WI38 (cell line): ENCODE measurements at regions not wholly inside any gene's neighbourhood (a gene's known extent, or its start where the extent isn't known, plus 50 kb on each side); places are given as distances from the start of the nearest gene placed in this dataset.
A peak's percentile ranks its signal among the peaks of the same experiment; 100 is the strongest.
"Not testable (repeated sequence)": the region's sequence is repeated elsewhere in the genome, so short reads cannot be mapped to it uniquely, and the experiment has no call there.

ENCODE experiments used
- H3K4me3 ChIP-seq: 2 replicates; pipeline ENCODE4 v1.5.1; 2011; ENCODE audit warnings: low read depth, mild to moderate bottlenecking, control low read depth, low read length
- CTCF ChIP-seq: IDR thresholded peaks from 2 replicates; pipeline ENCODE4 v1.5.1; 2012; ENCODE audit warnings: low read depth, mild to moderate bottlenecking, control low read depth, low read length

- H3K4me3 ChIP-seq = no peak overlapping the region
- TF ChIP-seq CTCF = no peak
Measured at GRCh38 chr4:22596409-22596808, 80.5 kb upstream of the ADGRA3 start.

GRCh38 chr4:22597471-22597870, 81.6 kb upstream of the ADGRA3 start:
- no peak overlapping the region for H3K4me3 ChIP-seq
- no peak for TF ChIP-seq CTCF

GRCh38 chr4:22598113-22599047, 82.5 kb upstream of the ADGRA3 start:
- H3K4me3 ChIP-seq = not testable (repeated sequence)

DNA sequence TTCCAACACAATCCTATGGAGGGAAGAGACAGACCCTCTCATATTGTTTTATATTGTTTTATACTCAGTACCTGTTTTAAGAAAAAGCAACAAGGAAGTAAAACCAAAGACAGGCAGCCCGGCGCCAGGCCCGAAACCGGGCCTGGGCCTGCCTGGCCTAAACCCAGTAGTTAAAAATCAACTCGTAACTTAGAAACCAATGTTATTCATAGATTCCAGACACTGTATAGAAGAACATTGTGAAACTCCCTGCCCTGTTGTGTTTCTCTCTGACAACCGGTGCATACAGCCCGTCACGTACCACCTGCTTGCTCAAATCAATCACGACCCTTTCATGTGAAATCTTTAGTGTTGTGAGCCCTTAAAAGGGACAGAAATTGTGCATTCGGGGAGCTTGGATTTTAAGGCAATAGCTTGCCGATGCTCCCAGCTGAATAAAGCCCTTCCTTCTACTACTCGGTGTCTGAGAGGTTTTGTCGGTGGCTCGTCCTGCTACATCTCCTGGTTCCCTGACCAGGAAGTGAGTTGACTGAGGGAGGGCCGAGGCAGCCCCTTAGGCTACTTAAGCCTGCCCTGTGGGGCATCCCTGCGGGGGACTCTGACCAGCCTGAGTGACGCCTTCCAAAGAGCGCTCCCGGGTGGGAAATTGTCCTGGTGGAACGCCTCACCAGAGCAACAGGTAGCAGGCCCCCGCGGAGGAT, 83.5 kb upstream of the ADGRA3 start:
- H3K4me3 ChIP-seq = not testable (repeated sequence)

- H3K4me3 ChIP-seq = not testable (repeated sequence)
Measured at GRCh38 chr4:22599929-22600432, 84.1 kb upstream of the ADGRA3 start.

DNA sequence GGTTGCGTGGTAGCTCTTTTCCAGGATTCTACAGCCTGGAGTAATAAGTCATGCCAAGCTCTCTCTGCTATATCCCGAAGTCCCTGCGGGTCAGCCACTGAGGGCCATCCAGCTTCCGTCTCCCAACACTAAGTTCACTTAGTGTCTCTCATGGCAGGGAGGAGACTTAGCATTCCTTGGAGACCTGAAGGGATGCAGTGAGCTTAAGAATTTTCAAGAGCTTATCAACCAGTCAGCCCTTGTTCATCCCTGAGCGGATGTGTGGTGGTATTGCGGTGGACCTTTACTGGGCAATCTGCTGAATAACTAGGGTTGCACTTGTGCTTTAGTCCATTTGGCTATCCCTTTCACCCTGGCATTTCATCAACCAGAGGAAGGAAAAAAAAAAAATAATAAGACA, 85.8 kb upstream of the ADGRA3 start:
- not testable (repeated sequence) for H3K4me3 ChIP-seq

- peak; percentile 54 for TF ChIP-seq CTCF
- no peak overlapping the region for H3K4me3 ChIP-seq
Measured at GRCh38 chr4:22607382-22607781, 85.4 kb upstream of the GBA3 start.

- H3K4me3 ChIP-seq = not testable (repeated sequence)
Measured at GRCh38 chr4:22609951-22610525, 82.7 kb upstream of the GBA3 start.

DNA sequence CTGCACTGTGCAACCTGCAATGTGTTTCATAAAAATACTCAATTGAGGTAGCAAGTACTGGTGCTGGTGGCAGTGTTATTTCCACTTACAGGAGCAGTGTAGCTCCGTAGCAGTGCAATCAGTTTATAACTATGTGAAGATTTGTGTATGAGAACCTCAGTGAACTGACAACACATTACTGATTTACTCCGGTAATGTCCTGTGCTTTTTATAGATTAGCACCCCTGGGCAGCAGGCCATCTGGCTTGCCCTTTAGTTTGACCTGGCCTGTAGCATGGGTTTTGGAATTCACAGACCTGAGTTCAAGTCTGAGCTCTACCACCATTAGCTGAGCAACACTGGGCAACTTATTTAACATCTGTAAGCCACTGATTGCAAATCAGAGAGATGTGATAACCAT, 78.6 kb upstream of the GBA3 start:
- H3K4me3 ChIP-seq = no peak overlapping the region
- no peak for TF ChIP-seq CTCF

DNA sequence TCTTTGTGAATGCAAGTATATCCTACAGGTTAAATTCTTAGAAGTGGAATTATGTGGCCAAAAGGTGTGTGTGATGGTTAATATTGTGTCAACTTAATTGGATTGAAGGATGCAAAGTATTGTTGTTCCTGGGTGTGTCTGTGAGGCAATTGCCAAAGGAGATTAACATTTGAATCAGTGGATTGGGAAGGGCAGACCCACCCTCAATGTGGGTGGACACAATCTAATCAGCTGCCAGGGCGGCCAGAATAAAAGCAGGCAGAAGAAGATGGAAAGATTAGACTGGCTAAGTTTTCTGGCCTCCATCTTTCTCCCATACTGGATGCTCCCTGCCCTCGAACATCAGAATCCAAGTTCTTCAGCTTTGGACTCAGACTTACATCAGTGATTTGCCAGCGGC, 76.2 kb upstream of the GBA3 start:
- no peak for TF ChIP-seq CTCF
- no peak overlapping the region for H3K4me3 ChIP-seq

DNA sequence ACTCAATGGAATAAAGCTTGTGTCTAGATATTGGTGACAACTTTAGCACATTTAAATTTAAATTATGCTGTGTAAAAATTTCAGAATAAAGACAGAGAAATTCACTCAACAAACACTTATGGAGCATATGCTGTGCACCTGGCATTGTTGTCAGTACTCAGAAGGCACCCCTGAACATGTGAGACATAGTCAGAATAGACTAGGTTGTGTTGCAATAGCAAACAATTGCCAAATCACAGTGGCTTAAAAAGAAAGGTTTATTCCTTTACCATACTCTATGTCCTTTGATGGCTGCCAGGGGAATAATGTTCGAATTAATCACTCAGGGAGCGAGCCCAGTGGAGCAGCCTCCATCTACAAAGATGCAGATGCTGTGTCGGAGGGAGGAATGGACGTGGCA, 72.6 kb upstream of the GBA3 start:
- H3K4me3 ChIP-seq = not testable (repeated sequence)

GRCh38 chr4:22621970-22622369, 70.8 kb upstream of the GBA3 start:
- not testable (repeated sequence) for H3K4me3 ChIP-seq

DNA sequence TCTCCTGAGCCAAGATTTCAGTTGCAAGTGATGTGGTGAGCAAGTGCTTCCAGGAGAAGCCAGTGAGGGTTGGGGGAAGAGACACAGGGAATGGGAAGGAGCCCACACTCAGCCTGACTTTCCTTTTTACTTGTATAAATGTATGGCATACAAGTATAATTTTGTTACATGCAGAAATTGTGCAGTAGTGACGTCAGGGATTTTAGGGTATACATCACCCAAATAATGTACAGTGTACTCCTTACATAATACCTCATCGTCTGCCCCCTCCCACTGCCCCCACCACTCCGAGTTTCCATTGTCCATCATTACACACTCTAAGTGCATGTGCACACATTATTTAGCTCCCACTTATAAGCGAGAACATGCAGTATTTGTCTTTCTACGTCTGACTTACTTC, 68.7 kb upstream of the GBA3 start:
- H3K4me3 ChIP-seq = not testable (repeated sequence)
